ENCODE measurements at regions not wholly inside any gene's neighbourhood (a gene's known extent, or its start where the extent isn't known, plus 50 kb on each side); places are given as distances from the start of the nearest gene placed in this dataset.
A peak's percentile ranks its signal among the peaks of the same experiment; 100 is the strongest.

DNA sequence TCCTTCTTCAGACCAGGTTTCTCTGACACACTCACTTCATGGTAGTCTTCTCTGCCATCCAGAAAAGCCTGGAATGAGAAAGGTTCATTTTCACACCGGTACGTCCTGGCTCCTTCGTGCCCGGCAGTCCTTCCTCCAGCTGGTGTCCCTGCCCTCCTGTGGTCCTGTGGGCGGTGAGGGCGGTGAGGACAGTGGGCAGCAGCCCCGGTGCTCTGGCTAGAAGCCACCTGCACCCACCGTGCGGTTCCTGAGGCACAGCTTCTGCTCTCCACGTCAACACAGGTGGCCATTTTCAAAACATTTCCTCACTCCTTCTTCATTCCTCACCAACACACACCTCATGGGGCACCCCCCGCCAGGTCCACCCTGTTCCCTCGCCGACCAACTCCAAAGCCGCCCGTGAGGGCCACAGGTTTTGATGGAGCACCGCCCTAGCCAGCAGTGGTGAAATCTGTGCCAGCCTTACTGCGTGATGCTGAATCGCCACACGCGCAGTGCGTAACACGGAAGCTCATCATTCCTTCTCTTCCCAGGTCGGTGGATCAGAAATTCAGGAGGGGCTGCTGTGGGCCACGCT, 251.4 kb upstream of the RNF32 start:
- DNase-seq (ENCODE audit: low spot score): no peak
- Histone ChIP-seq H3K27ac (no peak overlapping the region), H3K4me3 (no peak overlapping the region), H3K9me2 (replicated peaks; ENCODE audit: insufficient read depth) (no peaks in the 10 kb centered on the region), H3K4me1 (ENCODE audit: insufficient read depth) (no peaks in the 10 kb centered on the region), H3K27me3 (no peaks in the 10 kb centered on the region), H3K4me2 (no peak overlapping the region), H4K20me1 (ENCODE audit: insufficient read depth, poor library complexity, severe bottlenecking) (no peaks in the 10 kb centered on the region), H3K79me2 (no peaks in the 10 kb centered on the region), H3K9me3 (ENCODE audit: low read depth) (no peaks in the 10 kb centered on the region), H3K36me3 (replicated peaks; ENCODE audit: insufficient read depth, low read depth) (no peaks in the 10 kb centered on the region), H2AFZ (no peak overlapping the region)
- WGBS (ENCODE audit: low lambda C conversion rate, missing lambda C conversion rate): 93% methylated on average over 23 of the region's 24 CpGs
- TF ChIP-seq EZH2phosphoT487 (IDR thresholded peaks at IDR 0.05; ENCODE audit: low read depth, severe bottlenecking, unreplicated experiment) (no peak), EZH2 (IDR thresholded peaks at IDR 0.05; ENCODE audit: borderline replicate concordance) (no peak)
- TF ChIP-seq, protein P1, sequence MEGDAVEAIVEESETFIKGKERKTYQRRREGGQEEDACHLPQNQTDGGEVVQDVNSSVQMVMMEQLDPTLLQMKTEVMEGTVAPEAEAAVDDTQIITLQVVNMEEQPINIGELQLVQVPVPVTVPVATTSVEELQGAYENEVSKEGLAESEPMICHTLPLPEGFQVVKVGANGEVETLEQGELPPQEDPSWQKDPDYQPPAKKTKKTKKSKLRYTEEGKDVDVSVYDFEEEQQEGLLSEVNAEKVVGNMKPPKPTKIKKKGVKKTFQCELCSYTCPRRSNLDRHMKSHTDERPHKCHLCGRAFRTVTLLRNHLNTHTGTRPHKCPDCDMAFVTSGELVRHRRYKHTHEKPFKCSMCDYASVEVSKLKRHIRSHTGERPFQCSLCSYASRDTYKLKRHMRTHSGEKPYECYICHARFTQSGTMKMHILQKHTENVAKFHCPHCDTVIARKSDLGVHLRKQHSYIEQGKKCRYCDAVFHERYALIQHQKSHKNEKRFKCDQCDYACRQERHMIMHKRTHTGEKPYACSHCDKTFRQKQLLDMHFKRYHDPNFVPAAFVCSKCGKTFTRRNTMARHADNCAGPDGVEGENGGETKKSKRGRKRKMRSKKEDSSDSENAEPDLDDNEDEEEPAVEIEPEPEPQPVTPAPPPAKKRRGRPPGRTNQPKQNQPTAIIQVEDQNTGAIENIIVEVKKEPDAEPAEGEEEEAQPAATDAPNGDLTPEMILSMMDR (IDR thresholded peaks at IDR 0.05; ENCODE audit: poor library complexity): no peak

DNA sequence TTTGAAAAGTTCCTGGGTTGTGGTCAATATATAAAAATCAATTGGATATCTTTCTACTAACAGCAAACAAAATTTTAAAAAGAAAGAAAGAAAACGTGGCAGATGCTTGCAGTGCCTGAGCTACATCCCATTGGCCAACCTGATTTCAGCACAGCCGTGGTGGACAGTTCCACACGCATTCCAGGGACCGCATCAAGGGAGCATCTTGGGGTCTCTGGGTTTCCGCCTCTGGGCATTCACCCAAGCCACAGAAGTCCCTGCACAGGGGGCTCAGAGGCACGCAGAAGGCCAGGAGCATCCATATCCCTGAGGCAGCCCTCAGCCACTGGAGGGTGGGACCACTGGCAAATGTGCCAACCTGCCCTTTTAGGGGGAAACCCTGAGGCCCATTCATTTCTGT, 254.5 kb upstream of the RNF32 start:
- Histone ChIP-seq H2AFZ (no peak overlapping the region), H3K9me2 (replicated peaks; ENCODE audit: insufficient read depth) (no peaks in the 10 kb centered on the region), H3K4me1 (ENCODE audit: insufficient read depth) (no peaks in the 10 kb centered on the region), H3K79me2 (no peaks in the 10 kb centered on the region), H3K36me3 (replicated peaks; ENCODE audit: insufficient read depth, low read depth) (no peaks in the 10 kb centered on the region), H3K27ac (no peak overlapping the region), H3K4me3 (no peak overlapping the region), H3K27me3 (no peaks in the 10 kb centered on the region), H3K4me2 (no peak overlapping the region), H3K9me3 (ENCODE audit: low read depth) (no peaks in the 10 kb centered on the region), H4K20me1 (ENCODE audit: insufficient read depth, poor library complexity, severe bottlenecking) (no peaks in the 10 kb centered on the region)
- TF ChIP-seq, protein P1 (IDR thresholded peaks at IDR 0.05; ENCODE audit: poor library complexity): no peak
- TF ChIP-seq EZH2 (IDR thresholded peaks at IDR 0.05; ENCODE audit: borderline replicate concordance) (no peak), EZH2phosphoT487 (IDR thresholded peaks at IDR 0.05; ENCODE audit: low read depth, severe bottlenecking, unreplicated experiment) (no peak)
- 21% methylated on average over 6 of the region's 6 CpGs for WGBS (ENCODE audit: low lambda C conversion rate, missing lambda C conversion rate)
- DNase-seq (ENCODE audit: low spot score): peak; percentile 29

DNA sequence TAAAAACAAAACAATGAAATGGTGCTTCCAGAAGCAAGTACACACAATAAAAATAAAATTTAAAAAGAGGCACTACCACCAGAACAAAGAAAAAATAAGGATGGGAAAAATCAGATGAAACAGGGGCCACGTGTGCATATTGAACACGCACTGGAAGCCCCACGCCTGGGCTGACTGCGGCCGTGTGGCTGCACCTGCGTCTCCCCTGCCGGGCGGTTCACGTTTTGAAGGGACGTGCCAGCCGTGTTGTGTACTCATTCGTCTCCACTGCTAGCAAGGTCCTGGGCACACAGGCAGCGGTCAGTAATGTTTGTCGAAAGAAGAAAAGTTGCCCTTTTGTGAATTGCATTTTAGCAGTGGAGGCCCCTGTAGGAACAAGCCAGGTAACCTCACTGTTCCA, 255.9 kb upstream of the RNF32 start:
- Histone ChIP-seq H2AFZ (no peak overlapping the region), H3K4me1 (ENCODE audit: insufficient read depth) (peaks cover 6% of the 10 kb centered on the region), H3K9me3 (ENCODE audit: low read depth) (no peaks in the 10 kb centered on the region), H3K4me3 (no peak overlapping the region), H3K4me2 (no peak overlapping the region), H4K20me1 (ENCODE audit: insufficient read depth, poor library complexity, severe bottlenecking) (no peaks in the 10 kb centered on the region), H3K36me3 (replicated peaks; ENCODE audit: insufficient read depth, low read depth) (no peaks in the 10 kb centered on the region), H3K27me3 (no peaks in the 10 kb centered on the region), H3K79me2 (no peaks in the 10 kb centered on the region), H3K9me2 (replicated peaks; ENCODE audit: insufficient read depth) (no peaks in the 10 kb centered on the region), H3K27ac (no peak overlapping the region)
- DNase-seq (ENCODE audit: low spot score): no peak
- WGBS (ENCODE audit: low lambda C conversion rate, missing lambda C conversion rate): 97% methylated on average over 14 of the region's 14 CpGs
- no peak for TF ChIP-seq EZH2 (IDR thresholded peaks at IDR 0.05; ENCODE audit: borderline replicate concordance)
- TF ChIP-seq, protein P1 (IDR thresholded peaks at IDR 0.05; ENCODE audit: poor library complexity): no peak
- no peak for TF ChIP-seq EZH2phosphoT487 (IDR thresholded peaks at IDR 0.05; ENCODE audit: low read depth, severe bottlenecking, unreplicated experiment)

All from hepatocyte (in vitro differentiated cells).